Glutamatergic neuron (in vitro differentiated cells): ENCODE measurements at regions not wholly inside any gene's neighbourhood (a gene's known extent, or its start where the extent isn't known, plus 50 kb on each side); places are given as distances from the start of the nearest gene placed in this dataset.

Experiments used
- DNase-seq: peaks from one replicate; pipeline ENCODE4 v3.0.0; 2022
- H3K27ac Mint-ChIP-seq: one replicate; pipeline ENCODE4 v1.8.0; 2020; ENCODE audit warnings: mild to moderate bottlenecking, mixed read lengths, inconsistent platforms; ENCODE audit not compliant: unreplicated experiment
- H3K27me3 Mint-ChIP-seq: one replicate; pipeline ENCODE4 v1.8.0; 2020; ENCODE audit warnings: mild to moderate bottlenecking, moderate library complexity, mixed read lengths, inconsistent platforms; ENCODE audit not compliant: unreplicated experiment
- H3K36me3 Mint-ChIP-seq: one replicate; pipeline ENCODE4 v1.8.0; 2020; ENCODE audit warnings: mild to moderate bottlenecking, mixed read lengths, inconsistent platforms; ENCODE audit not compliant: unreplicated experiment
- H3K4me1 Mint-ChIP-seq: one replicate; pipeline ENCODE4 v1.8.0; 2020; ENCODE audit warnings: mild to moderate bottlenecking, low read depth, mixed read lengths, inconsistent platforms; ENCODE audit not compliant: unreplicated experiment
- H3K4me3 Mint-ChIP-seq: one replicate; pipeline ENCODE4 v1.8.0; 2020; ENCODE audit warnings: mild to moderate bottlenecking, mixed read lengths, inconsistent platforms; ENCODE audit not compliant: unreplicated experiment
- H3K9me3 Mint-ChIP-seq: one replicate; pipeline ENCODE4 v1.8.0; 2020; ENCODE audit warnings: mild to moderate bottlenecking, moderate library complexity, mixed read lengths, inconsistent platforms; ENCODE audit not compliant: unreplicated experiment
- CTCF ChIP-seq: fragments of 200-600 bp; sonication (generic); IDR thresholded peaks from one replicate; pipeline ENCODE4 v1.5.0; 2021; ENCODE audit not compliant: partially characterized antibody, unreplicated experiment

- peaks cover 6% of the 10 kb centered on the region for H3K36me3 Mint-ChIP-seq
- peaks cover 3% of the 10 kb centered on the region for H3K27me3 Mint-ChIP-seq
- DNase-seq, result no peak
- no peak for TF ChIP-seq CTCF
- peaks cover 2% of the 10 kb centered on the region for H3K9me3 Mint-ChIP-seq
- no peak overlapping the region for H3K27ac Mint-ChIP-seq
- H3K4me1 Mint-ChIP-seq, result no peaks in the 10 kb centered on the region
- H3K4me3 Mint-ChIP-seq, result no peak overlapping the region
Measured at GRCh38 chr11:112856591-112856990, 104.6 kb upstream of the NCAM1 start.

GRCh38 chr11:112858289-112859023, 102.8 kb upstream of the NCAM1 start:
- no peak for TF ChIP-seq CTCF
- no peak for DNase-seq
- H3K27ac Mint-ChIP-seq, result no peak overlapping the region
- peaks cover 2% of the 10 kb centered on the region for H3K9me3 Mint-ChIP-seq
- H3K4me1 Mint-ChIP-seq, result no peaks in the 10 kb centered on the region
- H3K36me3 Mint-ChIP-seq, result peaks cover 6% of the 10 kb centered on the region
- peaks cover 3% of the 10 kb centered on the region for H3K27me3 Mint-ChIP-seq
- H3K4me3 Mint-ChIP-seq, result no peak overlapping the region

- Mint-ChIP-seq H3K36me3 (peaks cover 6% of the 10 kb centered on the region), H3K4me3 (no peak overlapping the region)
Measured at GRCh38 chr11:112859787-112860186, 101.4 kb upstream of the NCAM1 start.

GRCh38 chr11:112861356-112861755, 99.9 kb upstream of the NCAM1 start:
- Mint-ChIP-seq H3K27ac (no peak overlapping the region), H3K4me1 (peaks cover 7% of the 10 kb centered on the region), H3K27me3 (no peaks in the 10 kb centered on the region), H3K4me3 (no peak overlapping the region), H3K36me3 (peaks cover 6% of the 10 kb centered on the region), H3K9me3 (peaks cover 5% of the 10 kb centered on the region)
- TF ChIP-seq CTCF, result no peak
- no peak for DNase-seq

More at GRCh38 chr11:112859787-112860186, 101.4 kb upstream of the NCAM1 start:
- H3K27me3 Mint-ChIP-seq, result peaks cover 3% of the 10 kb centered on the region
- TF ChIP-seq CTCF, result no peak
- peaks cover 5% of the 10 kb centered on the region for H3K9me3 Mint-ChIP-seq
- DNase-seq, result no peak
- H3K4me1 Mint-ChIP-seq, result peaks cover 7% of the 10 kb centered on the region
- H3K27ac Mint-ChIP-seq, result no peak overlapping the region

- no peak overlapping the region for H3K4me3 Mint-ChIP-seq
- DNase-seq, result no peak
- H3K27ac Mint-ChIP-seq, result no peak overlapping the region
- no peak for TF ChIP-seq CTCF
- no peaks in the 10 kb centered on the region for H3K36me3 Mint-ChIP-seq
- H3K27me3 Mint-ChIP-seq, result peaks cover 2% of the 10 kb centered on the region
- H3K9me3 Mint-ChIP-seq, result peaks cover 5% of the 10 kb centered on the region
- peaks cover 7% of the 10 kb centered on the region for H3K4me1 Mint-ChIP-seq
Measured at GRCh38 chr11:112863305-112863704, 97.9 kb upstream of the NCAM1 start.
